Smooth muscle cell (in vitro differentiated cells): ENCODE measurements at regions not wholly inside any gene's neighbourhood (a gene's known extent, or its start where the extent isn't known, plus 50 kb on each side); places are given as distances from the start of the nearest gene placed in this dataset.

Source experiments
- DNase-seq: peaks from one replicate; lab custom pipeline; 2025; ENCODE audit not compliant: unreplicated experiment; lab: John Stamatoyannopoulos, UW
- H2AFZ ChIP-seq: fragments of 200-600 bp; sonication (generic); 2 replicates; pipeline ENCODE4 v1.6.0; 2016; ENCODE audit warnings: antibody characterized with exemption, low read depth, mild to moderate bottlenecking
- H3F3A ChIP-seq: fragments of 200-600 bp; sonication (generic); 2 replicates; pipeline ENCODE4 v1.6.0; 2017; ENCODE audit warnings: antibody characterized with exemption, low read depth
- H3K27ac ChIP-seq: fragments of 200-600 bp; sonication (generic); 2 replicates; pipeline ENCODE4 v1.5.1; 2016; ENCODE audit warnings: low read depth, mild to moderate bottlenecking
- H3K27me3 ChIP-seq: fragments of 200-600 bp; sonication (generic); 2 replicates; pipeline ENCODE4 v1.6.1; 2016; ENCODE audit warnings: low read depth, mild to moderate bottlenecking
- H3K36me3 ChIP-seq: fragments of 200-600 bp; sonication (generic); 2 replicates; pipeline ENCODE4 v1.5.1; 2016; ENCODE audit warnings: low read depth
- H3K4me1 ChIP-seq: fragments of 200-600 bp; sonication (generic); 2 replicates; pipeline ENCODE4 v1.5.1; 2016; ENCODE audit warnings: low read depth
- H3K4me2 ChIP-seq: fragments of 200-600 bp; sonication (generic); 2 replicates; pipeline ENCODE4 v1.6.0; 2016; ENCODE audit warnings: mild to moderate bottlenecking
- H3K4me3 ChIP-seq: fragments of 200-600 bp; sonication (generic); 2 replicates; pipeline ENCODE4 v1.5.1; 2016; ENCODE audit warnings: mild to moderate bottlenecking
- H3K79me2 ChIP-seq: fragments of 200-600 bp; sonication (generic); 2 replicates; pipeline ENCODE4 v1.6.0; 2016; ENCODE audit warnings: low read depth, mild to moderate bottlenecking
- H3K9ac ChIP-seq: fragments of 200-600 bp; sonication (generic); 2 replicates; pipeline ENCODE4 v1.6.0; 2016; ENCODE audit warnings: low read depth
- H3K9me3 ChIP-seq: fragments of 200-600 bp; sonication (generic); replicated peaks from 2 replicates; pipeline ENCODE4 v1.5.1; 2016; ENCODE audit warnings: low read depth
- H4K20me1 ChIP-seq: fragments of 200-600 bp; sonication (generic); 2 replicates; pipeline ENCODE4 v1.6.0; 2016; ENCODE audit warnings: low read depth
- WGBS: methylation state at CpG from one replicate; pipeline ENCODE4 v1.1.7; 2016; ENCODE audit warnings: low lambda C conversion rate; 5-methylcytosine and 5-hydroxymethylcytosine counted together
- TF ChIP-seq, protein P1 (sequence below): fragments of 200-600 bp; sonication (generic); IDR thresholded peaks from 2 replicates; pipeline ENCODE4 v1.5.1; 2017; ENCODE audit warnings: borderline replicate concordance, mild to moderate bottlenecking, antibody characterized with exemption; ENCODE audit not compliant: insufficient read depth, poor library complexity, severe bottlenecking

DNA sequence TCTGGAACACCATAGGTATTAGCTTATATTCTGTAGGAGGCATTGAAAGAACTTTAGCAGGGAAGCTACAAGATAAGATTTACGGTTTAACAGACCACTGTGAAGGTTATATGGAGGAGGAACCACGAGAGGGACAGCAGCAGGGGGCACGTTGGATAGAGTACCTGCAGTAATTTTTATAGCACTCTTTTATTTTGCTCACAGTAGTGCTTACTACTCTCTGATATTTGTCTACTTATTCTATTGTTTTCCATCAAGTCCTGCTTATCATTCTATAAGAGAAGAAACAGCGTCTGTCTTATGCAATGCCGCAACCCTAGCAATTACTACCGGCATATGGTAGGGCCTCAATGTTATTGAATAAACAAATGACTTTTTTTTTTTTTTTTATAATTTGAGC lies 122.5 kb downstream of the PCDH7 start:
- Histone ChIP-seq H3K27me3 (no peaks in the 10 kb centered on the region), H3K36me3 (no peaks in the 10 kb centered on the region), H3K9me3 (no peaks in the 10 kb centered on the region), H3K4me1 (peaks cover 53% of the 10 kb centered on the region), H3K9ac (no peak overlapping the region), H3K4me2 (no peak overlapping the region), H3K79me2 (no peaks in the 10 kb centered on the region), H3K27ac (no peak overlapping the region), H4K20me1 (peaks cover 17% of the 10 kb centered on the region), H3K4me3 (no peak overlapping the region), H3F3A (peaks cover 29% of the 10 kb centered on the region), H2AFZ (no peak overlapping the region)
- DNase-seq, result no peak
- TF ChIP-seq, protein P1, sequence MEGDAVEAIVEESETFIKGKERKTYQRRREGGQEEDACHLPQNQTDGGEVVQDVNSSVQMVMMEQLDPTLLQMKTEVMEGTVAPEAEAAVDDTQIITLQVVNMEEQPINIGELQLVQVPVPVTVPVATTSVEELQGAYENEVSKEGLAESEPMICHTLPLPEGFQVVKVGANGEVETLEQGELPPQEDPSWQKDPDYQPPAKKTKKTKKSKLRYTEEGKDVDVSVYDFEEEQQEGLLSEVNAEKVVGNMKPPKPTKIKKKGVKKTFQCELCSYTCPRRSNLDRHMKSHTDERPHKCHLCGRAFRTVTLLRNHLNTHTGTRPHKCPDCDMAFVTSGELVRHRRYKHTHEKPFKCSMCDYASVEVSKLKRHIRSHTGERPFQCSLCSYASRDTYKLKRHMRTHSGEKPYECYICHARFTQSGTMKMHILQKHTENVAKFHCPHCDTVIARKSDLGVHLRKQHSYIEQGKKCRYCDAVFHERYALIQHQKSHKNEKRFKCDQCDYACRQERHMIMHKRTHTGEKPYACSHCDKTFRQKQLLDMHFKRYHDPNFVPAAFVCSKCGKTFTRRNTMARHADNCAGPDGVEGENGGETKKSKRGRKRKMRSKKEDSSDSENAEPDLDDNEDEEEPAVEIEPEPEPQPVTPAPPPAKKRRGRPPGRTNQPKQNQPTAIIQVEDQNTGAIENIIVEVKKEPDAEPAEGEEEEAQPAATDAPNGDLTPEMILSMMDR, result no peak
- 80% methylated on average over 6 of the region's 6 CpGs for WGBS

DNA sequence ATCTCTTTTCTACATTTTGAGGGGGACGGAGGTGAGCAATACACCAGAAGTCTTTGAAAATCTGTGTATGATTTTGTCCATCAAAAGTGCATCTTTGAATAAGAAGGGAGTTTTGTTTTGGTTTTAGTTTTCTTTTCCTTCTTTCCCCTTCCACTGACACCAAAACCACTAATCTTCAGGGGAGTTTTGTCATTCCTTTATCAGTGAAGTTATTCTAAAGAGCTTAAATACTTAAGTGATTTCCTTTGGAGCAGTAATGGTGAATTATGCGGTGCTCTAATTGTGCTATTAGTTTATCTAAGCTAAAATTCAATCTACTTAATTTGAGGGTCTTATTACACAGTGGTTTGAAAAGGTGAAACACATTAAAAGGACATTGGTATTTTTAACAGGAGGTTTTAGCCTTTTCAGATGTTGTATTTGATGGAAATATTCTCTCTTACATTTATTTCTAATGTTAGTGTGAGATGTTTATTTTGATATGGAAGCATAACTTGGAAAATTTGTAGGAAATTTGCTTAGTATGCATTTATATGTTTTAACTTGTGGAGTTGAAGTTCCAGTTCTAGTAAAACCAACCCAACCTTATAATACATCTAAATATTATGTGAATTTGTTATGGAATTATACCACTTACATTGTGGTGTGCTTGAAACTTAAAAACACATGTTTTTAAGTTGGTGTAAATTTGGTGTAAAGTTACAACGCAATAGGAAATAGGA lies 124.9 kb downstream of the PCDH7 start:
- Histone ChIP-seq H3K27ac (no peak overlapping the region), H3K79me2 (no peaks in the 10 kb centered on the region), H3K9me3 (no peaks in the 10 kb centered on the region), H3F3A (peaks cover 15% of the 10 kb centered on the region), H3K9ac (no peak overlapping the region), H4K20me1 (peaks cover 12% of the 10 kb centered on the region), H3K27me3 (no peaks in the 10 kb centered on the region), H3K4me1 (peaks cover 37% of the 10 kb centered on the region), H3K36me3 (no peaks in the 10 kb centered on the region), H3K4me2 (peak overlapping the region; percentile 71), H3K4me3 (no peak overlapping the region), H2AFZ (no peak overlapping the region)
- WGBS, result 60% methylated on average over 3 of the region's 3 CpGs
- no peak for DNase-seq
- TF ChIP-seq, protein P1, result no peak

DNA sequence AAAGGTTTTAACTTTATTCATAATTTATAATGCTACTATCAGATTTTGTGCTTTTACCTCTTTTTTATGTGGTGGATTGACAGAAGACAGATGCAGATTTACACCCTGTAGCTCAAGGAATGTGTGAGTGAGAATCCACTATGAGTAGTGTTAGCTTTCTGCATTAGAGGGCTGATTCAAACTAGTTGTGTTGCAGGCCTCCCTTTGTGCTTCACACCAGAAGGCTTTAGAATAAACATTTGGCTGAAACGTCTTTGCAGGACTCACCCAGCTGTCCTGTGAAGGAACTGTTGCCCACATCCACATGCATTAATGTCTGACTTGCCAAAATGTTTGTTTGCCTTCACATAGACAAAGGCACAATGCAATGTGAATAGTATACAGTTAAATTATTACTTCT lies 127.0 kb downstream of the PCDH7 start:
- no peaks in the 10 kb centered on the region for H3K27me3 ChIP-seq
- peaks cover 8% of the 10 kb centered on the region for H4K20me1 ChIP-seq
- no peak for DNase-seq
- H3K36me3 ChIP-seq, result no peaks in the 10 kb centered on the region
- no peaks in the 10 kb centered on the region for H3K9me3 ChIP-seq
- H3K4me1 ChIP-seq, result peaks cover 28% of the 10 kb centered on the region
- H2AFZ ChIP-seq, result no peak overlapping the region
- TF ChIP-seq, protein P1, result no peak
- no peak overlapping the region for H3K9ac ChIP-seq
- WGBS, result 0% methylated on average over 1 of the region's 1 CpG
- H3K79me2 ChIP-seq, result no peaks in the 10 kb centered on the region
- H3K4me2 ChIP-seq, result peak overlapping the region; percentile 14
- peaks cover 8% of the 10 kb centered on the region for H3F3A ChIP-seq
- no peak overlapping the region for H3K27ac ChIP-seq
- no peak overlapping the region for H3K4me3 ChIP-seq

DNA sequence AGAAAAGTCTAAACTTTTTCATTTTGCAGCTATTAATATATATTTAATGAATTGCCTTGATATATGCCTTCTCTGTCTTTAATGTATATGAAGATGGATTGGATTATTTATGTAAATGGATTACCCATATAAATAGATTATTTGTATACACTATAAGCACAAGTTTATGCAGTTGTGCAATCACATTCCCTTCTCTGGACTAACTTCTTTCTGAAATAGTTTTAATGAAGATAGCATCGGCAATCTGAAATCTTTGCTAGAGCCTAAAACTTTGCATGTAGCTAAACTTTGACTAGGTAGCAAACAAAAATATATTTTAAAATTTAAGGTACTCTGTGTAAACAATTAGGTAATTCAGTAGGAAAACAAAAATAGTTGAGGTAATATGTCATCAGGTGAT lies 127.8 kb downstream of the PCDH7 start:
- 93% methylated on average over 1 of the region's 1 CpG for whole genome bisulfite sequencing
- H3K9ac ChIP-seq, result no peak overlapping the region
- H3K27me3 ChIP-seq, result no peaks in the 10 kb centered on the region
- no peak overlapping the region for H3K27ac ChIP-seq
- peaks cover 8% of the 10 kb centered on the region for H3F3A ChIP-seq
- H3K79me2 ChIP-seq, result no peaks in the 10 kb centered on the region
- H3K4me2 ChIP-seq, result no peak overlapping the region
- H3K4me3 ChIP-seq, result no peak overlapping the region
- no peaks in the 10 kb centered on the region for H3K9me3 ChIP-seq
- H3K4me1 ChIP-seq, result peaks cover 28% of the 10 kb centered on the region
- no peak overlapping the region for H2AFZ ChIP-seq
- TF ChIP-seq, protein P1, result no peak
- DNase-seq, result no peak
- H4K20me1 ChIP-seq, result peaks cover 8% of the 10 kb centered on the region
- H3K36me3 ChIP-seq, result no peaks in the 10 kb centered on the region
